ENCODE measurements at regions not wholly inside any gene's neighbourhood (a gene's known extent, or its start where the extent isn't known, plus 50 kb on each side); places are given as distances from the start of the nearest gene placed in this dataset.

DNA sequence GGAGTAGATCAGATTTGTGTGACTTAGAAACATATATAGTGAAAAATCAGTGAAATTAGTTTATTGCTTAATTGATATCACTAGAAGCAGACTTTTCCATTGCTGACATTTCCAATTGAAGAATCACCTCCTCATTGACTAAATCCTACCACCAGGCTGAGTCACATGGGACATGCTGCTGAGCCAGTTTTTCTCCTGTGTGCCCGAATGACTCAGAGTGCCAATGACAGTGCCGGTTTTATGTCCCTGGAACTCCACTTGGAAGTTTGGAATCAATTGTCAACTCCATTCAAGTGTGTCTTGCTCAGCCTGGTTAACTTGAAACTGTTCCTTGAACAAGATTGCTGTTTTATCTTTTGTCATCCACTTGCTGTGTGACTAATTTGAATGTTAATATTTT, 316.1 kb upstream of the PRDM1 start:
- TF ChIP-seq, protein P1, sequence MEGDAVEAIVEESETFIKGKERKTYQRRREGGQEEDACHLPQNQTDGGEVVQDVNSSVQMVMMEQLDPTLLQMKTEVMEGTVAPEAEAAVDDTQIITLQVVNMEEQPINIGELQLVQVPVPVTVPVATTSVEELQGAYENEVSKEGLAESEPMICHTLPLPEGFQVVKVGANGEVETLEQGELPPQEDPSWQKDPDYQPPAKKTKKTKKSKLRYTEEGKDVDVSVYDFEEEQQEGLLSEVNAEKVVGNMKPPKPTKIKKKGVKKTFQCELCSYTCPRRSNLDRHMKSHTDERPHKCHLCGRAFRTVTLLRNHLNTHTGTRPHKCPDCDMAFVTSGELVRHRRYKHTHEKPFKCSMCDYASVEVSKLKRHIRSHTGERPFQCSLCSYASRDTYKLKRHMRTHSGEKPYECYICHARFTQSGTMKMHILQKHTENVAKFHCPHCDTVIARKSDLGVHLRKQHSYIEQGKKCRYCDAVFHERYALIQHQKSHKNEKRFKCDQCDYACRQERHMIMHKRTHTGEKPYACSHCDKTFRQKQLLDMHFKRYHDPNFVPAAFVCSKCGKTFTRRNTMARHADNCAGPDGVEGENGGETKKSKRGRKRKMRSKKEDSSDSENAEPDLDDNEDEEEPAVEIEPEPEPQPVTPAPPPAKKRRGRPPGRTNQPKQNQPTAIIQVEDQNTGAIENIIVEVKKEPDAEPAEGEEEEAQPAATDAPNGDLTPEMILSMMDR (conservative IDR thresholded peaks at IDR 0.05; ENCODE audit: low read length) = no peak
- TF ChIP-seq EZH2phosphoT487 (IDR thresholded peaks at IDR 0.05; ENCODE audit: borderline replicate concordance, low read depth, low read length) = no peak

Data from OCI-LY7 (cell line).